ENCODE measurements at regions not wholly inside any gene's neighbourhood (a gene's known extent, or its start where the extent isn't known, plus 50 kb on each side); places are given as distances from the start of the nearest gene placed in this dataset.

DNA sequence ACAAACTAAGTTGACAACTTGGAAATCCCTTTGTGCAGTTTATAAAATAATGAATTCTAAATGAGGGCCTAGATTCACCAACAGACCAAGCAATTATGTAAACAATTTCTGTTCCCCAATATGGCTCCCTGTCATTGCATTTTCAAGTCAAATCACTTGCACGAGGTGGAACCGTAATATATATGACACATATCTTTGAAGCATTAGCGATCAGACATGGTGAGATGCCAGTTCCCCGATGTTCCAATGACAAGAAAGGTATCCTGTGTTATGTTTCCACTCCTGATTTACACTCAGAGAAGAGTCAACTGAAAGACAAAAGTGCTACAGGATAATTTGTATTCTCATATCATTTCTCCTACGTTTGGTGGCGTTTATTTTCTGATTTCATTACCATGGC is 108.5 kb upstream of the TDRD3 start:
- peaks cover 8% of the 10 kb centered on the region for H3K27me3 Mint-ChIP-seq (ENCODE audit: insufficient read depth, low read depth, poor library complexity)
- Histone ChIP-seq H3K4me1 (ENCODE audit: insufficient read depth) (peaks cover 3% of the 10 kb centered on the region; the same call in 1 of the 2 replicates), H3K27ac (ENCODE audit: low read depth) (no peak overlapping the region), H3K9me2 (ENCODE audit: insufficient read depth) (peaks cover 9% of the 10 kb centered on the region; the same call in 1 of the 2 replicates), H3K36me3 (ENCODE audit: insufficient read depth) (no peaks in the 10 kb centered on the region), H3K79me2 (replicated peaks; ENCODE audit: insufficient read depth) (no peaks in the 10 kb centered on the region), H2AFZ (no peak overlapping the region), H3K4me2 (no peak overlapping the region), H4K20me1 (replicated peaks; ENCODE audit: insufficient read depth) (no peaks in the 10 kb centered on the region; the same call in 1 of the 2 replicates), H3F3A (replicated peaks; ENCODE audit: low read depth) (no peaks in the 10 kb centered on the region), H3K27me3 (ENCODE audit: insufficient read depth) (no peaks in the 10 kb centered on the region), H3K4me3 (no peak overlapping the region)
- TF ChIP-seq EZH2phosphoT487 (IDR thresholded peaks at IDR 0.05; ENCODE audit: unreplicated experiment) (no peak), ZNF114 (CRISPR knock-in tag; IDR thresholded peaks at IDR 0.05) (no peak), CREB1 (CRISPR knock-in tag; IDR thresholded peaks at IDR 0.05; ENCODE audit: low read depth) (no peak), STAT1 (IDR thresholded peaks at IDR 0.05; ENCODE audit: unreplicated experiment) (no peak), ZNF331 (CRISPR knock-in tag; IDR thresholded peaks at IDR 0.05; ENCODE audit: low read depth) (no peak), JUNB (IDR thresholded peaks at IDR 0.05; ENCODE audit: unreplicated experiment) (no peak), EZH2 (IDR thresholded peaks at IDR 0.05; ENCODE audit: low read depth, unreplicated experiment) (no peak), NANOG (IDR thresholded peaks at IDR 0.05; ENCODE audit: borderline replicate concordance) (no peak), POLR2AphosphoS5 (IDR thresholded peaks at IDR 0.05; ENCODE audit: low read depth) (no peak)
- TF ChIP-seq, protein P1, sequence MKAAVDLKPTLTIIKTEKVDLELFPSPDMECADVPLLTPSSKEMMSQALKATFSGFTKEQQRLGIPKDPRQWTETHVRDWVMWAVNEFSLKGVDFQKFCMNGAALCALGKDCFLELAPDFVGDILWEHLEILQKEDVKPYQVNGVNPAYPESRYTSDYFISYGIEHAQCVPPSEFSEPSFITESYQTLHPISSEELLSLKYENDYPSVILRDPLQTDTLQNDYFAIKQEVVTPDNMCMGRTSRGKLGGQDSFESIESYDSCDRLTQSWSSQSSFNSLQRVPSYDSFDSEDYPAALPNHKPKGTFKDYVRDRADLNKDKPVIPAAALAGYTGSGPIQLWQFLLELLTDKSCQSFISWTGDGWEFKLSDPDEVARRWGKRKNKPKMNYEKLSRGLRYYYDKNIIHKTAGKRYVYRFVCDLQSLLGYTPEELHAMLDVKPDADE (IDR thresholded peaks at IDR 0.05): no peak
- TF ChIP-seq, protein P2, sequence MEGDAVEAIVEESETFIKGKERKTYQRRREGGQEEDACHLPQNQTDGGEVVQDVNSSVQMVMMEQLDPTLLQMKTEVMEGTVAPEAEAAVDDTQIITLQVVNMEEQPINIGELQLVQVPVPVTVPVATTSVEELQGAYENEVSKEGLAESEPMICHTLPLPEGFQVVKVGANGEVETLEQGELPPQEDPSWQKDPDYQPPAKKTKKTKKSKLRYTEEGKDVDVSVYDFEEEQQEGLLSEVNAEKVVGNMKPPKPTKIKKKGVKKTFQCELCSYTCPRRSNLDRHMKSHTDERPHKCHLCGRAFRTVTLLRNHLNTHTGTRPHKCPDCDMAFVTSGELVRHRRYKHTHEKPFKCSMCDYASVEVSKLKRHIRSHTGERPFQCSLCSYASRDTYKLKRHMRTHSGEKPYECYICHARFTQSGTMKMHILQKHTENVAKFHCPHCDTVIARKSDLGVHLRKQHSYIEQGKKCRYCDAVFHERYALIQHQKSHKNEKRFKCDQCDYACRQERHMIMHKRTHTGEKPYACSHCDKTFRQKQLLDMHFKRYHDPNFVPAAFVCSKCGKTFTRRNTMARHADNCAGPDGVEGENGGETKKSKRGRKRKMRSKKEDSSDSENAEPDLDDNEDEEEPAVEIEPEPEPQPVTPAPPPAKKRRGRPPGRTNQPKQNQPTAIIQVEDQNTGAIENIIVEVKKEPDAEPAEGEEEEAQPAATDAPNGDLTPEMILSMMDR (conservative IDR thresholded peaks at IDR 0.05; ENCODE audit: low read depth in 2 of 2): no peak
- TF ChIP-seq, protein P3, sequence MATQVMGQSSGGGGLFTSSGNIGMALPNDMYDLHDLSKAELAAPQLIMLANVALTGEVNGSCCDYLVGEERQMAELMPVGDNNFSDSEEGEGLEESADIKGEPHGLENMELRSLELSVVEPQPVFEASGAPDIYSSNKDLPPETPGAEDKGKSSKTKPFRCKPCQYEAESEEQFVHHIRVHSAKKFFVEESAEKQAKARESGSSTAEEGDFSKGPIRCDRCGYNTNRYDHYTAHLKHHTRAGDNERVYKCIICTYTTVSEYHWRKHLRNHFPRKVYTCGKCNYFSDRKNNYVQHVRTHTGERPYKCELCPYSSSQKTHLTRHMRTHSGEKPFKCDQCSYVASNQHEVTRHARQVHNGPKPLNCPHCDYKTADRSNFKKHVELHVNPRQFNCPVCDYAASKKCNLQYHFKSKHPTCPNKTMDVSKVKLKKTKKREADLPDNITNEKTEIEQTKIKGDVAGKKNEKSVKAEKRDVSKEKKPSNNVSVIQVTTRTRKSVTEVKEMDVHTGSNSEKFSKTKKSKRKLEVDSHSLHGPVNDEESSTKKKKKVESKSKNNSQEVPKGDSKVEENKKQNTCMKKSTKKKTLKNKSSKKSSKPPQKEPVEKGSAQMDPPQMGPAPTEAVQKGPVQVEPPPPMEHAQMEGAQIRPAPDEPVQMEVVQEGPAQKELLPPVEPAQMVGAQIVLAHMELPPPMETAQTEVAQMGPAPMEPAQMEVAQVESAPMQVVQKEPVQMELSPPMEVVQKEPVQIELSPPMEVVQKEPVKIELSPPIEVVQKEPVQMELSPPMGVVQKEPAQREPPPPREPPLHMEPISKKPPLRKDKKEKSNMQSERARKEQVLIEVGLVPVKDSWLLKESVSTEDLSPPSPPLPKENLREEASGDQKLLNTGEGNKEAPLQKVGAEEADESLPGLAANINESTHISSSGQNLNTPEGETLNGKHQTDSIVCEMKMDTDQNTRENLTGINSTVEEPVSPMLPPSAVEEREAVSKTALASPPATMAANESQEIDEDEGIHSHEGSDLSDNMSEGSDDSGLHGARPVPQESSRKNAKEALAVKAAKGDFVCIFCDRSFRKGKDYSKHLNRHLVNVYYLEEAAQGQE (IDR thresholded peaks at IDR 0.05; ENCODE audit: unreplicated experiment): no peak
- TF ChIP-seq, protein P4, sequence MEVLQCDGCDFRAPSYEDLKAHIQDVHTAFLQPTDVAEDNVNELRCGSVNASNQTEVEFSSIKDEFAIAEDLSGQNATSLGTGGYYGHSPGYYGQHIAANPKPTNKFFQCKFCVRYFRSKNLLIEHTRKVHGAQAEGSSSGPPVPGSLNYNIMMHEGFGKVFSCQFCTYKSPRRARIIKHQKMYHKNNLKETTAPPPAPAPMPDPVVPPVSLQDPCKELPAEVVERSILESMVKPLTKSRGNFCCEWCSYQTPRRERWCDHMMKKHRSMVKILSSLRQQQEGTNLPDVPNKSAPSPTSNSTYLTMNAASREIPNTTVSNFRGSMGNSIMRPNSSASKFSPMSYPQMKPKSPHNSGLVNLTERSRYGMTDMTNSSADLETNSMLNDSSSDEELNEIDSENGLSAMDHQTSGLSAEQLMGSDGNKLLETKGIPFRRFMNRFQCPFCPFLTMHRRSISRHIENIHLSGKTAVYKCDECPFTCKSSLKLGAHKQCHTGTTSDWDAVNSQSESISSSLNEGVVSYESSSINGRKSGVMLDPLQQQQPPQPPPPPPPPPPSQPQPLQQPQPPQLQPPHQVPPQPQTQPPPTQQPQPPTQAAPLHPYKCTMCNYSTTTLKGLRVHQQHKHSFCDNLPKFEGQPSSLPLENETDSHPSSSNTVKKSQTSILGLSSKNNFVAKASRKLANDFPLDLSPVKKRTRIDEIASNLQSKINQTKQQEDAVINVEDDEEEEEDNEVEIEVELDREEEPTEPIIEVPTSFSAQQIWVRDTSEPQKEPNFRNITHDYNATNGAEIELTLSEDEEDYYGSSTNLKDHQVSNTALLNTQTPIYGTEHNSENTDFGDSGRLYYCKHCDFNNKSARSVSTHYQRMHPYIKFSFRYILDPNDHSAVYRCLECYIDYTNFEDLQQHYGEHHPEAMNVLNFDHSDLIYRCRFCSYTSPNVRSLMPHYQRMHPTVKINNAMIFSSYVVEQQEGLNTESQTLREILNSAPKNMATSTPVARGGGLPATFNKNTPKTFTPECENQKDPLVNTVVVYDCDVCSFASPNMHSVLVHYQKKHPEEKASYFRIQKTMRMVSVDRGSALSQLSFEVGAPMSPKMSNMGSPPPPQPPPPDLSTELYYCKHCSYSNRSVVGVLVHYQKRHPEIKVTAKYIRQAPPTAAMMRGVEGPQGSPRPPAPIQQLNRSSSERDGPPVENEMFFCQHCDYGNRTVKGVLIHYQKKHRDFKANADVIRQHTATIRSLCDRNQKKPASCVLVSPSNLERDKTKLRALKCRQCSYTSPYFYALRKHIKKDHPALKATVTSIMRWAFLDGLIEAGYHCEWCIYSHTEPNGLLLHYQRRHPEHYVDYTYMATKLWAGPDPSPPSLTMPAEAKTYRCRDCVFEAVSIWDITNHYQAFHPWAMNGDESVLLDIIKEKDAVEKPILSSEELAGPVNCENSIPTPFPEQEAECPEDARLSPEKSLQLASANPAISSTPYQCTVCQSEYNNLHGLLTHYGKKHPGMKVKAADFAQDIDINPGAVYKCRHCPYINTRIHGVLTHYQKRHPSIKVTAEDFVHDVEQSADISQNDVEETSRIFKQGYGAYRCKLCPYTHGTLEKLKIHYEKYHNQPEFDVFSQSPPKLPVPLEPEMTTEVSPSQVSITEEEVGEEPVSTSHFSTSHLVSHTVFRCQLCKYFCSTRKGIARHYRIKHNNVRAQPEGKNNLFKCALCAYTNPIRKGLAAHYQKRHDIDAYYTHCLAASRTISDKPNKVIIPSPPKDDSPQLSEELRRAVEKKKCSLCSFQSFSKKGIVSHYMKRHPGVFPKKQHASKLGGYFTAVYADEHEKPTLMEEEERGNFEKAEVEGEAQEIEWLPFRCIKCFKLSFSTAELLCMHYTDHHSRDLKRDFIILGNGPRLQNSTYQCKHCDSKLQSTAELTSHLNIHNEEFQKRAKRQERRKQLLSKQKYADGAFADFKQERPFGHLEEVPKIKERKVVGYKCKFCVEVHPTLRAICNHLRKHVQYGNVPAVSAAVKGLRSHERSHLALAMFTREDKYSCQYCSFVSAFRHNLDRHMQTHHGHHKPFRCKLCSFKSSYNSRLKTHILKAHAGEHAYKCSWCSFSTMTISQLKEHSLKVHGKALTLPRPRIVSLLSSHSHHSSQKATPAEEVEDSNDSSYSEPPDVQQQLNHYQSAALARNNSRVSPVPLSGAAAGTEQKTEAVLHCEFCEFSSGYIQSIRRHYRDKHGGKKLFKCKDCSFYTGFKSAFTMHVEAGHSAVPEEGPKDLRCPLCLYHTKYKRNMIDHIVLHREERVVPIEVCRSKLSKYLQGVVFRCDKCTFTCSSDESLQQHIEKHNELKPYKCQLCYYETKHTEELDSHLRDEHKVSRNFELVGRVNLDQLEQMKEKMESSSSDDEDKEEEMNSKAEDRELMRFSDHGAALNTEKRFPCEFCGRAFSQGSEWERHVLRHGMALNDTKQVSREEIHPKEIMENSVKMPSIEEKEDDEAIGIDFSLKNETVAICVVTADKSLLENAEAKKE (CRISPR knock-in tag; IDR thresholded peaks at IDR 0.05): no peak
- no peak overlapping the region for H3K27ac Mint-ChIP-seq
- H3K4me1 Mint-ChIP-seq: peaks cover 8% of the 10 kb centered on the region; the same call in 1 of the 3 replicates
- ATAC-seq: no peak
- peaks cover 14% of the 10 kb centered on the region for H3K9me3 Mint-ChIP-seq
- H3K4me3 Mint-ChIP-seq: no peak overlapping the region
- no peak for DNase-seq (ENCODE audit: low spot score)
- H3K36me3 Mint-ChIP-seq (ENCODE audit: low read depth): peaks cover 13% of the 10 kb centered on the region
